ENCODE measurements at regions not wholly inside any gene's neighbourhood (a gene's known extent, or its start where the extent isn't known, plus 50 kb on each side); places are given as distances from the start of the nearest gene placed in this dataset.

DNA sequence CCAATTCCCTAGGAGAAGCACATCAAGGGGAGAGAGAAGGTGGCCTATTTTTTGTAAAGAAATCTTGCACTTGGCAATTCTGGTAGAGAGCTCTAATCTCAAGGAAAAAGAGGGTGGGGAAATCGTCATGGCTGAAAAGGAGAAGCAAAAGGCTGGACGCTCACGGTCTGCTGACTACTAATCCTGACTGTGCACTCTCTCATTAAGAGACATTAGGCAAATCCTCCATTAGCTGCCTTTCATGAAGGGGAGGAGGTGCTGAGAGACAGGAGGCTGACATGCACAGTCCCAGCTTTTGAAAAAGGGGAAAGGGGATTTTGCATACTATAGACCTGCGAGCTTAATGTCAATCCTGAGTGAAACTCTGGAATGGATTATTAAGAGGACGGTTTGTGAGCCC is 170.0 kb downstream of the NR2F2 start:
- dilution Hi-C loops (cut with MboI; ENCODE audit: extremely low pct_ligation_motif_present, low sequenced_read_pairs): no loop called here
- Histone ChIP-seq H2AFZ (ENCODE audit: low read depth, low read length) (no peak overlapping the region), H3K27me3 (ENCODE audit: control insufficient read depth in 2 of 2, insufficient read depth in 2 of 2, low read length in 2 of 2) (peaks cover 2% of the 10 kb centered on the region in 2 experiments), H3K9me1 (replicated peaks; ENCODE audit: control insufficient read depth, extremely low read depth, insufficient read depth, low read length) (no peaks in the 10 kb centered on the region), H3K4me3 (replicated peaks in 1 of 3; ENCODE audit: insufficient read depth in 1 of 3, low read depth in 1 of 3, low read length in 3 of 3) (no peak overlapping the region), H3K4me2 (ENCODE audit: insufficient read depth, low read length) (no peak overlapping the region), H3K4me1 (ENCODE audit: control insufficient read depth, extremely low read depth, insufficient read depth, low read length) (no peaks in the 10 kb centered on the region), H4K20me1 (replicated peaks; ENCODE audit: control insufficient read depth, extremely low read depth, insufficient read depth, low read length) (no peaks in the 10 kb centered on the region), H3K27ac (ENCODE audit: insufficient read depth, low read depth, low read length) (no peak overlapping the region), H3K9ac (replicated peaks; ENCODE audit: extremely low read depth, insufficient read depth, low read length) (no peak overlapping the region), H3K79me2 (ENCODE audit: control insufficient read depth, insufficient read depth, low read length) (no peaks in the 10 kb centered on the region), H3K9me3 (replicated peaks; ENCODE audit: control insufficient read depth, insufficient read depth, low read length) (no peaks in the 10 kb centered on the region), H3K36me3 (ENCODE audit: control insufficient read depth in 2 of 2, extremely low read depth in 1 of 2, insufficient read depth in 2 of 2, low read length in 2 of 2) (no peaks in the 10 kb centered on the region)
- intact Hi-C loops (cut with micrococcal nuclease): no loop called here
- ChIA-PET POLR2A (no interaction called here), CTCF (no interaction called here)
- DNase-seq (ENCODE audit: low read depth, low spot score) (no peak), FAIRE-seq (no peak)
- no peak for TF ChIP-seq POLR2A (IDR thresholded peaks at IDR 0.05; ENCODE audit: low read depth, low read length)
- BruUV-seq (replicated peaks): no TSS peak

GRCh38 chr15:96501362-96501761 is 170.9 kb downstream of the NR2F2 start:
- Histone ChIP-seq H3K9ac (replicated peaks; ENCODE audit: extremely low read depth, insufficient read depth, low read length) (no peak overlapping the region), H3K4me2 (ENCODE audit: insufficient read depth, low read length) (no peak overlapping the region), H3K27ac (ENCODE audit: insufficient read depth, low read depth, low read length) (no peak overlapping the region), H4K20me1 (replicated peaks; ENCODE audit: control insufficient read depth, extremely low read depth, insufficient read depth, low read length) (no peaks in the 10 kb centered on the region), H3K36me3 (ENCODE audit: control insufficient read depth in 2 of 2, extremely low read depth in 1 of 2, insufficient read depth in 2 of 2, low read length in 2 of 2) (no peaks in the 10 kb centered on the region), H3K27me3 (ENCODE audit: control insufficient read depth in 2 of 2, insufficient read depth in 2 of 2, low read length in 2 of 2) (peaks cover 2% of the 10 kb centered on the region in 2 experiments), H3K9me1 (replicated peaks; ENCODE audit: control insufficient read depth, extremely low read depth, insufficient read depth, low read length) (no peaks in the 10 kb centered on the region), H3K9me3 (replicated peaks; ENCODE audit: control insufficient read depth, insufficient read depth, low read length) (no peaks in the 10 kb centered on the region), H2AFZ (ENCODE audit: low read depth, low read length) (no peak overlapping the region), H3K4me3 (replicated peaks in 1 of 3; ENCODE audit: insufficient read depth in 1 of 3, low read depth in 1 of 3, low read length in 3 of 3) (no peak overlapping the region), H3K79me2 (ENCODE audit: control insufficient read depth, insufficient read depth, low read length) (no peaks in the 10 kb centered on the region), H3K4me1 (ENCODE audit: control insufficient read depth, extremely low read depth, insufficient read depth, low read length) (no peaks in the 10 kb centered on the region)
- CTCF ChIA-PET: interaction anchor here (0.6 to 1.3 kb wide), 2 partner anchors 20 to 84 kb away, joined by 3 read pairs; no protein-coding TSS in a partner anchor
- dilution Hi-C loops (cut with MboI; ENCODE audit: extremely low pct_ligation_motif_present, low sequenced_read_pairs): no loop called here
- DNase-seq (ENCODE audit: low read depth, low spot score): no peak
- FAIRE-seq: no peak
- TF ChIP-seq POLR2A (IDR thresholded peaks at IDR 0.05; ENCODE audit: low read depth, low read length) (no peak), GATA2 (IDR thresholded peaks at IDR 0.05; ENCODE audit: insufficient read depth, insufficient read length, low read depth, low read length) (no peak), EZH2 (IDR thresholded peaks at IDR 0.05; ENCODE audit: borderline replicate concordance, low read depth, low read length, severe bottlenecking) (no peak), POLR2AphosphoS5 (IDR thresholded peaks at IDR 0.05; ENCODE audit: insufficient read depth, low read depth, low read length) (no peak), JUN (IDR thresholded peaks at IDR 0.05; ENCODE audit: borderline replicate concordance, insufficient read depth, insufficient read length, low read depth) (no peak), MYC (IDR thresholded peaks at IDR 0.05; ENCODE audit: low read depth, low read length) (no peak)
- intact Hi-C loops (cut with micrococcal nuclease): no loop called here
- BruUV-seq (replicated peaks): no TSS peak
- POLR2A ChIA-PET: no interaction called here

Data from endothelial cell of umbilical vein (primary cell).